Activated CD8-positive, alpha-beta memory T cell treated with anti-CD3 and anti-CD28 coated beads, Interleukin-2, amount 10 ng/mL, durations not matched to agents 7 days and 5 days (primary cell): ENCODE measurements at regions not wholly inside any gene's neighbourhood (a gene's known extent, or its start where the extent isn't known, plus 50 kb on each side); places are given as distances from the start of the nearest gene placed in this dataset.

ENCODE experiments used
- ATAC-seq: fragments of 150-1000 bp; cut with Tn5 transposase; one replicate; pipeline ENCODE4 v1.10.0; 2021; ENCODE audit warnings: moderate library complexity
- CTCF ChIA-PET: fragments of 350-600 bp; sonication (Branson Sonifier 250); formaldehyde crosslinking; loops from one replicate; lab custom pipeline; 2021; ENCODE audit warnings: antibody characterized with exemption; lab: Charles Lee
- DNase-seq: peaks from one replicate; pipeline ENCODE4 v3.0.0-alpha.2; 2020
- H3K27ac Mint-ChIP-seq: one replicate; pipeline ENCODE4 v1.8.0; 2021; ENCODE audit warnings: mild to moderate bottlenecking, mixed read lengths
- H3K27me3 Mint-ChIP-seq: one replicate; pipeline ENCODE4 v1.8.0; 2021; ENCODE audit warnings: mixed read lengths
- H3K36me3 Mint-ChIP-seq: one replicate; pipeline ENCODE4 v1.8.0; 2021; ENCODE audit warnings: mild to moderate bottlenecking, mixed read lengths
- H3K4me1 Mint-ChIP-seq: one replicate; pipeline ENCODE4 v1.8.0; 2021; ENCODE audit warnings: mixed read lengths
- H3K4me3 Mint-ChIP-seq: one replicate; pipeline ENCODE4 v1.8.0; 2021; ENCODE audit warnings: mild to moderate bottlenecking, moderate library complexity, mixed read lengths
- H3K9me3 Mint-ChIP-seq: one replicate; pipeline ENCODE4 v1.8.0; 2022; ENCODE audit warnings: low read depth, mixed read lengths

DNA sequence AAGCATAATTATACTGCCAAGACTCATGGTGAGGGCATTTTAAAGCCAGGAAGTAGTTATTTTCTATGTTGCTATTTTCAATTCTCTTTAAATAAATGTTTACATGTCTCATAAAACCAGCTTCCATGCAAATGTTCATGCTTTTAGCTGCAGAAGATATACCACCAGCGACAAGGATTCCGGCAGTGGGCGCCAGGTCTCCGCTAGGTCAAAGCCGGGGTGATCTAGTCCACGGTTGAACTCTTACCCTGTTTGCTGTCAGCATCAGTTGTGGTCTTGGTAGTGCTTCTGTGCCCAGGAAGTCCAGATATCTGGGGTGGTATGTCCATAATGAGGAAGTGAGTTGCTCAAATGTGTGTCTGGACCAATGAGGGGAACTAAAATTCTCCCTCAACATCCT, 265.7 kb downstream of the BRD1 start:
- no peaks in the 10 kb centered on the region for H3K9me3 Mint-ChIP-seq
- DNase-seq (no peak), ATAC-seq (no peak)
- H3K27me3 Mint-ChIP-seq = no peaks in the 10 kb centered on the region
- H3K27ac Mint-ChIP-seq = no peak overlapping the region
- CTCF ChIA-PET = no interaction called here
- H3K36me3 Mint-ChIP-seq = no peaks in the 10 kb centered on the region
- H3K4me3 Mint-ChIP-seq = no peak overlapping the region
- H3K4me1 Mint-ChIP-seq = no peaks in the 10 kb centered on the region

DNA sequence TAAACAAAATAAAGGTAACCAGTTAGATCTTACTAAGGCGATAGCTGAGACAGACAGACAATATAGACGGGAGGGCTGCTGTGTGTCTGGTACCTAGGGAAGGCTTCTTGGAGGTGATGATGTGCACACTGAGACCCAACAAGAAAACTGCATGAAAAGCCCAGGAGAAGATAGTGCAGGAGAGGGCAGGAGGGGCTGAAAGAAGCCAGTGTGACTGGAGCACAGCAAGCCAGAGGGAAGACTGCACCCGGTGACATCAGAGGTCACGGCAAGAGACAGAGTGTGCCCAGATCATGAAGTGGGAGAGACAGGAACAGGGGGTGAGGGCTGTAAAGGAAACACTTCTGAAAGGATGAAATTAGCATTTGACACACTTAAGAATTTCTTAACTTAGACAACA, 266.3 kb downstream of the BRD1 start:
- CTCF ChIA-PET = no interaction called here
- no peaks in the 10 kb centered on the region for H3K9me3 Mint-ChIP-seq

DNA sequence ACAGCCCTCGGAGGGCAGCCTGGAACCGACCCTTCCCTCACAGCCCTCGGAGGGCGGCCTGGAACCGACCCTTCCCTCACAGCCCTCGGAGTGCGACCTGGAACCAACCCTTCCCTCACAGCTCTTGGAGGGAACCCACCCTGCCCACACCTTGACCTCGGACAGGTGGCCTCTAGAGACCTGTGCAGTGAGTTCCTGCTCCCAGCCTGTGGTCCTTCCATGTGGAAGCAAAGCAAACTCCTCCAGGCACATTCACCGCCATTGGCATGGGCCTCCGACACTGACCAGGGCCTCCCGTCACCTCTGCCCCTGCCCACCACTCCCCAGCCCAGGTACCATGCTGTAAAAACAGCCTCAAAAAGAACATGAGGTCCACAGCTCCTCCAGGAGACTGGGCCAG, 272.1 kb downstream of the BRD1 start:
- no peaks in the 10 kb centered on the region for H3K36me3 Mint-ChIP-seq
- H3K9me3 Mint-ChIP-seq = peaks cover 7% of the 10 kb centered on the region
- no peaks in the 10 kb centered on the region for H3K27me3 Mint-ChIP-seq
- DNase-seq (no peak), ATAC-seq (no peak)
- no peak overlapping the region for H3K27ac Mint-ChIP-seq
- H3K4me1 Mint-ChIP-seq = no peaks in the 10 kb centered on the region
- H3K4me3 Mint-ChIP-seq = no peak overlapping the region
- CTCF ChIA-PET = no interaction called here

More for the DNA sequence above, 266.3 kb downstream of the BRD1 start:
- Mint-ChIP-seq H3K4me1 (no peaks in the 10 kb centered on the region), H3K4me3 (no peak overlapping the region), H3K27me3 (no peaks in the 10 kb centered on the region), H3K36me3 (no peaks in the 10 kb centered on the region), H3K27ac (no peak overlapping the region)
- no peak for ATAC-seq
- DNase-seq = no peak

DNA sequence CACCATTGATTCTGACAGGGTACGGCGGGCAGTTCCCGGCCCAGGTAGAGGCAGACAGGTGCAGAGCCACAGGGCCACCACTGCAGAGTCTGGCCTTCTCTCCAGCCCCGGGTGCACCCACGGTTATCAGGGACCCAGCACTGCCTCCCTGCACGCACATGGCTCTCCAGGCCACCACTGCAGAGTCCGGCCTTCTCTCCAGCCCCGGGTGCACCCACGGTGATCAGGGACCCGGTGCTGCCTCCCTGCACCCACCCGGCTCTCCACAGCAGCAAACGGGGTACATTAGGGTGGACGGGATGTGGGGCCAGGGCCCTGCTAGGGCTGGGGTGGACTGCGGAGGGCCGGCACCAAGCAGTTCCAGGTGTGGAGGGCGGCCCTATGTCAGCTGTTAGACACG, 272.9 kb downstream of the BRD1 start:
- Mint-ChIP-seq H3K4me3 (no peak overlapping the region), H3K36me3 (no peaks in the 10 kb centered on the region), H3K27ac (no peak overlapping the region), H3K4me1 (no peaks in the 10 kb centered on the region), H3K27me3 (no peaks in the 10 kb centered on the region), H3K9me3 (peaks cover 9% of the 10 kb centered on the region)
- CTCF ChIA-PET = no interaction called here
- ATAC-seq (no peak), DNase-seq (no peak)

DNA sequence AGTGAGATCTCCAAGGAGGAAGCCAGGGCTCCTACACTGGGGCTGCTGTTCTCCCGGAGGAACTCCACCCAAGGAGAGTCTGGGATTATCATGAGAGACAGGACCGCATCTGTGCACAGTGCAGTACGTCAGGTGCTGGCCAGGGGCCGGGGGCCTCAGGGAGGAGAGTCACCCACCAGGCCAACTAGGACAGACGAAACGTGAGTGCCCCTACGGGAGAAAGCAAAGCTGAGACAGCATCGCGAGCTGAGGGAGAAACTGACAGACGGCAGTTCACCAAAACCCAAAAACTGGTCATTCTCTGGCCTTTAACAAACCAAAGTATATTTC, 273.4 kb downstream of the BRD1 start:
- Mint-ChIP-seq H3K4me3 (no peak overlapping the region), H3K9me3 (peaks cover 9% of the 10 kb centered on the region), H3K36me3 (no peaks in the 10 kb centered on the region), H3K27ac (no peak overlapping the region), H3K27me3 (no peaks in the 10 kb centered on the region), H3K4me1 (no peaks in the 10 kb centered on the region)
- DNase-seq (no peak), ATAC-seq (no peak)
- CTCF ChIA-PET = no interaction called here

DNA sequence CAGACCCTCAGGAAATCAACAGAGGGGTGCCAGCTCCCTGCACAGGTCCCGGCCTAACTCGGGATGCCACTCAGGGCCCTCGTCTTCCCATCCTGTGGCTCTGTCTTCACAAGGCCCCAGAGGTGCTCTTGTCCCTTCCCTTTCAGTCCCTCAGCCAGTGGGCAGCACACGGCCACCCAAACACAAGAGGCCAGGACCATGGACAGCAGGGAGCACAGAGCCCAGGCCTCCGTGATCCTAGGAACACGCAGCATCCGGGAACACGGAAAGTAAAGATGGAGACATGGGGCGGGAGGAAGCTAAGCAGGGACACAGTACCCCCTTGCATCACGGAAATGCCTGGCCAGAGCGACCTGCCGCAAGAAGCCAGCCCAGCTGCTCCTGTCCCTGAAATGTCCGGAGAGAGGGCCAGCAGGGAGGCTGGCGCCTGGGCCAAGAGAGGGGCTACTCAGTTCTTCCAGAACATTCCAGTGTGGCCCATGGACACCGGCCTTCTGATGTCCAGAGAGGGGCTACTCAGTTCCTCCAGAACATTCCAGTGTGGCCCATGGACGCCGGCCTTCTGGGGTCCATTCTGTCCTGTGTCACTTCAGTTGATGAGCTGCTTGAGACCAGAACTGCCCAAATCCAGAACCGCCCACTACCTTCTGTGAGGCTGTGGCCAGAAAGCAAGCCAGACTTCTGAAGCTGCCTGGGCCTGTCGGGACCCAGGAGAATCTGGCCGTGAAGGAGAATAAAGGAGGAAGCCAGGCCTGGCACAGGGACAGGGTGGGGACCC, 274.0 kb downstream of the BRD1 start:
- Mint-ChIP-seq H3K9me3 (peaks cover 9% of the 10 kb centered on the region), H3K4me1 (no peaks in the 10 kb centered on the region), H3K4me3 (no peak overlapping the region), H3K36me3 (no peaks in the 10 kb centered on the region), H3K27ac (no peak overlapping the region), H3K27me3 (no peaks in the 10 kb centered on the region)
- no peak for ATAC-seq
- CTCF ChIA-PET = no interaction called here
- DNase-seq = no peak

DNA sequence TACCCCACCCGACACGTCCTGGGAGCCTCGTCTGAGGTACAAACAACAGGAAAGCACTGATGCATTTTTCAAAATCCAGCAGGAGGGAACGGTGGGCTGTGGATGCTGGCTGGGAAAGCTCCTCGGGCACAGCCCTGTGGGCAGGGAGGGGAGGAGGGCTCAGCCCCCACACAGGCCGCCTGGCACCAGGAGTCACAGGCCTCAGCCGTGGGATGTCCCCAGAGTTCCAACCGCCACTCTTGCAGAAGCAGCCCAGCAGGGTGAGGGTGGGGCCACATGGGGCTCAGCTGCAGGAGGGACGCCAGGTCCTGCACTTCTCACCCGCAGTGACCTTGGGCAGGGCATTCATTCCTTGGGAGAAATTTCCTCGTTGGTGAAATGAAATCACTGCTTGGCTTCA, 274.6 kb downstream of the BRD1 start:
- Mint-ChIP-seq H3K36me3 (no peaks in the 10 kb centered on the region), H3K27me3 (no peaks in the 10 kb centered on the region), H3K4me3 (no peak overlapping the region), H3K27ac (no peak overlapping the region), H3K9me3 (peaks cover 9% of the 10 kb centered on the region), H3K4me1 (no peaks in the 10 kb centered on the region)
- DNase-seq (no peak), ATAC-seq (no peak)
- CTCF ChIA-PET = no interaction called here

DNA sequence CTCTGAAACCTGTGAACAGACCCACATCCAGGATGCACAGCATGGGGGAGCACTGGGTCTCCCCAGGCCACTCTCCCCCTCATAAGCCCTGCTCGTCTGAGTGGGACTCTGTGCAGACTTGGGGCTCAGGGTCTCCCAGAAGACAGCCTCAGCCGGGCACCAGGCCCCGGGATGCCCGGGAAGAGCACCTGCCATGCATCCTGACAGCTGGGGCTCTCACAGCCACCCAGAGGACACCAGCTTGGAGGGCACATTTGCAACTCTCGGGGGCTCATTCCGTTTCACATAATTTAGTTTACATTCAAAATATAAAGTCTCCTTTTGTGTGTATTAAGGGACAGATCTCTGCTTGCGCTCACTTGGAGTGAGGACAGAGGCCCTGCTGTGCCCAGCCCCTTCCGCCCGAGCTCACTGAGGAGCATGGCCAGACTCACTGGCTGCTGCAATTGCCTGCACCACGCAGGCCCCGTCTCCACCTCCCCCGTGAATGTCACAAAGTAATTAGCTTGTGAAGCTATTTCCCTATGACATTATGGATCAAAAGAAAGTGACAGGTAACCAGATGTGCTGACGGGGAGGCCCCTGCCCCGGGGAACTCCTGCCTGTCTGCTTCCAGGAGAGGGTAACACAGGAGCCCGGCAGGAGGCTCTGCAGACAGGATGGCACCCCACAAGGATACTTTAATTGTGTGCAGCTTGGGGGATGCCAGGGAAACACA, 275.6 kb downstream of the BRD1 start:
- no peaks in the 10 kb centered on the region for H3K4me1 Mint-ChIP-seq
- DNase-seq (no peak), ATAC-seq (no peak)
- H3K36me3 Mint-ChIP-seq = no peaks in the 10 kb centered on the region
- no peak overlapping the region for H3K27ac Mint-ChIP-seq
- peaks cover 9% of the 10 kb centered on the region for H3K9me3 Mint-ChIP-seq
- H3K4me3 Mint-ChIP-seq = no peak overlapping the region
- CTCF ChIA-PET = no interaction called here
- no peaks in the 10 kb centered on the region for H3K27me3 Mint-ChIP-seq

DNA sequence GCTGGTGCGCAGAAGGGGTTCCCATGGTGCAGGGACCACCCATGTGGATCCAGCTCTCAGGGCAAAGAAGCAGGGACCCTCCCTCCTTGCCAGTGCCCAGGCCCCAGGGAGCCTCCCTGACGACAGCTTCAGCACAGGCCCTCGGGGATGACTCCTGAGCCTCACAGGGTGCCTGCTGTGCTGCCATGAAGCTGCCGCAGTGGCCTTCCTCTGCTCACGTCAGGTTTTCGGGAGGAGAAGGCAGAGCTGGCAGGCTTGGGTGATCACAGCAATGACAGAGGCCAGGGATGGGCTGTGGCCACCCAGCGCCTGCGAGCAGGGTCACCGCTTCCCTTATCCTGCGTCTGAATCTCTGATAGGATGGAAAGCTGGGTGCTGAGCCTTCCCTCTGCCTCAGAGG, 276.2 kb downstream of the BRD1 start:
- no peak overlapping the region for H3K27ac Mint-ChIP-seq
- CTCF ChIA-PET = no interaction called here
- no peak for ATAC-seq
- peaks cover 9% of the 10 kb centered on the region for H3K9me3 Mint-ChIP-seq
- H3K27me3 Mint-ChIP-seq = no peaks in the 10 kb centered on the region
- no peak for DNase-seq
- H3K4me1 Mint-ChIP-seq = no peaks in the 10 kb centered on the region
- no peak overlapping the region for H3K4me3 Mint-ChIP-seq
- no peaks in the 10 kb centered on the region for H3K36me3 Mint-ChIP-seq

DNA sequence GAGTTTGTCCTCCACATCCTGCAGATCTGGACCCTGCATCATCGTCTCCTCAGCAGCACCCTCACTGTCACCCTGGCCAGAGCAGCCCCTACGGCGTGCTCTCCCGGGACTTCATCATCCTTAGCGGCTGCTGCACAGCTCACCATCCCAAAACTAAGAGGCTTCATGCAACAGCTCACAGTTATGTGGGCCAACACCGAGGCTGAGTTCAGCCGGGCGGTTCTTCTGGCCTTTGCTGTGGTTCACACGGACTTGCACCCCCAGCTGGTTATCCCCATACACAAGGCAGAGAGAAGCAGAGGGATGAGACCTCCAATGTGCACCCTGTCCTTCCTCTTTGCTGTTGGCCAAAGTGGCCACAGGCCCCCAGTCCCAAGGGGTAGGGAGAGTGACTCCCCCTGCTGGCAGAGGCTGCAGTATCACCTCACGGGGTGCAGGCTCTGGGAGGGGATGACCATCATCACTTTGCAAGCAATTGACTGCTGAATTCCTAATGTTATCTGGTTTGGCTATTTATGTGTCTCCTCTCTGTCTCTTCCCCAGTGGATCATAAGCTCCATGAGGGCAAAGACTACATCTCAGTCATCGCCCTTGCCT, 276.8 kb downstream of the BRD1 start:
- no peaks in the 10 kb centered on the region for H3K36me3 Mint-ChIP-seq
- no peaks in the 10 kb centered on the region for H3K4me1 Mint-ChIP-seq
- DNase-seq = no peak
- CTCF ChIA-PET = no interaction called here
- ATAC-seq = no peak
- no peaks in the 10 kb centered on the region for H3K27me3 Mint-ChIP-seq
- no peak overlapping the region for H3K27ac Mint-ChIP-seq
- H3K4me3 Mint-ChIP-seq = no peak overlapping the region
- peaks cover 9% of the 10 kb centered on the region for H3K9me3 Mint-ChIP-seq

DNA sequence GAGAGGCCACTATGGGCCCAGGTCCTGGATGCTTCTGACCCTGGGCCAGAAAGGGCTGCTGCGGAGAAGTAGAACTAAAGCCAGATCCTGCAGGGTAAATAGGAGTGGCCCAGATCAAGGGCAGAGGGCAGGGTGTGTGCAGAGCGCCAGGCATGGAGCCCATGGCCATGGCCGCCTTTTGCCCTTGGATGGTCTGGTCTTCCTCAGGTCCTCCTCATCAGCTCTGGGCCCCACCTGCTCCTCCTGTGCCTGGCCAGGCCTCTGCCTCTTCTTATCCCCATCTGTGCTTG, 277.6 kb downstream of the BRD1 start:
- Mint-ChIP-seq H3K27ac (no peak overlapping the region), H3K4me3 (no peak overlapping the region), H3K36me3 (no peaks in the 10 kb centered on the region), H3K4me1 (no peaks in the 10 kb centered on the region), H3K27me3 (no peaks in the 10 kb centered on the region), H3K9me3 (peaks cover 9% of the 10 kb centered on the region)
- DNase-seq (no peak), ATAC-seq (no peak)
- CTCF ChIA-PET = no interaction called here

DNA sequence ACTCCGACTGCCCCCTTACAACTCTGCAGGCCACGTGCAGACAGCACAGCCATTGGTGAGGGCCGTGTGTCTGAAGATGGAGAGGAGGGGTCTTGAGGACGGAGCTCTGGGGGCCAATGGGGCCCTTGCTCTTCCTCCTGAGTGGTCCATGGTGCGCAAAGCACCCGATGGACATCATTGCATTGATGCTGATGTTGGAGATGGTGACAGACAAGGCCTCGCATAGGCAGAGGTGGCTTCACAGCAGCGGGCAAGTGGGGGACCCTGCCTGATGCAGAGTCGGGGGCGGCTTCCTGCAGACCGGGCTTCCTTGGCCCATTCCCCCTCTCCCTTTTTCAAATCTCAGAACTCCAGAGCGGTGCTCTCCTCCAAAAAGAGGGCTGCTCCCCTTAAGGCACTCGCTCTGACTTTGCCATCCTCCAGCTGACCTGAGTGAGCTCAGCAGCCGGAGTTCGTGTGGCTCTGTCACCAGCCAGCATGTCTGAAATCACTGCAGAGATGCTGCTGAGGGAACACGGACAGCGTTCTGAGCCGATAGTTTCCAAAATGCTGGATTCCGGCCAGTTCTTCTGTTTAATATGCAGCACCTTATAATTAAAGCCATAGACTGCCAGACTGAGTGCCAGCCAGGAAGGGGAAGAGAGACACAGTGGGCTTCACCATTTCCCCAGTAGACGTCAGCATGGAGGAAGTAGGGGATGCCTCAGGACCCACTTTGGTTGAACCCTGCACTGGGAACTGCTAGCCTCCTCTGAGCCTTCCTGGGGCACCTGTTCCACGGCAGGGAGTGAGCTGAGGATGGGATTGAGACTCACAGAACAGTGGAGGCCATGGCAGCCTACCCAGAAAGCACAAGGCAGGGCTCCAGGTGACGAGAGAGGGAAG, 278.2 kb downstream of the BRD1 start:
- no peak overlapping the region for H3K4me3 Mint-ChIP-seq
- no peaks in the 10 kb centered on the region for H3K4me1 Mint-ChIP-seq
- H3K9me3 Mint-ChIP-seq = peaks cover 9% of the 10 kb centered on the region
- no peak for DNase-seq
- no peaks in the 10 kb centered on the region for H3K27me3 Mint-ChIP-seq
- no peaks in the 10 kb centered on the region for H3K36me3 Mint-ChIP-seq
- H3K27ac Mint-ChIP-seq = no peak overlapping the region
- CTCF ChIA-PET = no interaction called here
- no peak for ATAC-seq

DNA sequence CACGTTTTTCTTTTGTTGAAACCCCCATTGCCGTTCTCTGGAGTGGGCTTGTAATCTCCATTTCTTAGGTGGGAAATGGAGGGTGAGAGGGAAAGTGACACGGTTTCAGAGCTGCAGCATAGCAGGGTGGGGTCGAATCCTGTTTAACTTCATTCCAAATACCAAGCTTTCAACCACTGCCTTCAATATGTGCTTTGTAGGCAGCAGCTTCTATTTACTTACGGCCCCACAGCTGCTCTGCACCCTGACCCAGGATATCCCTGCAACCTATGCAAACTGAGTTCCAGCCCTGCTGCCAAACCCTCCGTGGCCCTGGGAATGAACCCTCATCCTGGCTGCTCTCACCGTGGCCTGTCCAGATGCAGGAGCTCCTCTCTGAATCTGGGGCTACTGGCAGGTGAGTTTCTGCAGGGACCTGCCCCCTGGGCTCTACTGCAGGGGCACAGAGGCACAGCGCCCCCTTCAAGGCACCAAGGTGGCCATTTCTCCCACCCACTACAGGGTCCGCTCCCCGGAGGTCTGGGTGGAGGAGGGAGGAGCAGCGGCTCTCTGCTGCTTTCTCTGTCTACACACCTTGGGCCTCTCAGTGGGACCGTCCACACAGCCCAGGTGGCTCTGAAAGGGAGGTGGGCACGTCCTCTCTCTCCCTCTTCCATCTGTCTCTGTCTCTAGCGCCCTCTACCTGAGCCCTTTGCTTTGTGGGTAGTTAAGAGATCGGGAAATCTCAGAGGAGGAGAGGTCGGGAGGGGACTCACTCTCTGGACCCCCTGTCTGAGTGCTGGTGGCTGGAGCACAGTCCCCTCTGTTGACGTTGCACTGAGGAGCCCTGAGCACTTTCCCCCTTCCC, 279.1 kb downstream of the BRD1 start:
- H3K27ac Mint-ChIP-seq = no peak overlapping the region
- no peak overlapping the region for H3K4me3 Mint-ChIP-seq
- no peaks in the 10 kb centered on the region for H3K27me3 Mint-ChIP-seq
- DNase-seq (no peak), ATAC-seq (no peak)
- no peaks in the 10 kb centered on the region for H3K4me1 Mint-ChIP-seq
- CTCF ChIA-PET = no interaction called here
- H3K9me3 Mint-ChIP-seq = peaks cover 9% of the 10 kb centered on the region
- no peaks in the 10 kb centered on the region for H3K36me3 Mint-ChIP-seq
